ENCODE measurements at regions not wholly inside any gene's neighbourhood (a gene's known extent, or its start where the extent isn't known, plus 50 kb on each side); places are given as distances from the start of the nearest gene placed in this dataset.

DNA sequence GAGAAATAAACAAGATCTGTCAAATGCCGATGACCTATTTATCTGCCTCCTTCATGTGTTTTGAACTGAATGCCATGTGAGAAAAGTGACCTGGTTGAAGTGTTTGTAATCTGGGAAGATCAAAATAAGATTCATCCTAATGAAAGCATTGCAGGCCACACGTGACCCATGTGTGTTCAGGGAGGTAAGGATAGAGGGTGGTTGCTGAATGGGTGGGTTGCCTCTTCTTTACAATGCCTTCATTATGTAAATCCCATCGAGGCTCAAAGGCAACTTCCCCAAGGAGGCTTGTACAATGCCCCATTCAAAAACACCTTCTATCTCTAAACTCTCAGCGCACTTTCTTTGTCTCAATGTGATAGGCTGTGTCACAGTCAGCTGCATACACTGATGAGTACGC lies 273.1 kb downstream of the LRATD1 start:
- Mint-ChIP-seq H3K36me3 (ENCODE audit: low read depth) (no peaks in the 10 kb centered on the region), H3K9me3 (no peaks in the 10 kb centered on the region), H3K27ac (no peak overlapping the region), H3K27me3 (ENCODE audit: low read depth) (peaks cover 3% of the 10 kb centered on the region), H3K4me1 (peaks cover 27% of the 10 kb centered on the region), H3K4me3 (no peak overlapping the region)
- TF ChIP-seq CTCF (IDR thresholded peaks at IDR 0.05; ENCODE audit: unreplicated experiment in 3 of 3) = no peak

GRCh38 chr2:14907014-14907612 lies 274.6 kb downstream of the LRATD1 start:
- H3K36me3 Mint-ChIP-seq (ENCODE audit: low read depth) = no peaks in the 10 kb centered on the region
- peaks cover 38% of the 10 kb centered on the region for H3K4me1 Mint-ChIP-seq
- peaks cover 3% of the 10 kb centered on the region for H3K27me3 Mint-ChIP-seq (ENCODE audit: low read depth)
- H3K9me3 Mint-ChIP-seq = no peaks in the 10 kb centered on the region
- no peak overlapping the region for H3K4me3 Mint-ChIP-seq
- no peak for TF ChIP-seq CTCF (IDR thresholded peaks at IDR 0.05; ENCODE audit: unreplicated experiment in 3 of 3)
- H3K27ac Mint-ChIP-seq = peak overlapping the region in 1 of 3 experiments; percentile 8

DNA sequence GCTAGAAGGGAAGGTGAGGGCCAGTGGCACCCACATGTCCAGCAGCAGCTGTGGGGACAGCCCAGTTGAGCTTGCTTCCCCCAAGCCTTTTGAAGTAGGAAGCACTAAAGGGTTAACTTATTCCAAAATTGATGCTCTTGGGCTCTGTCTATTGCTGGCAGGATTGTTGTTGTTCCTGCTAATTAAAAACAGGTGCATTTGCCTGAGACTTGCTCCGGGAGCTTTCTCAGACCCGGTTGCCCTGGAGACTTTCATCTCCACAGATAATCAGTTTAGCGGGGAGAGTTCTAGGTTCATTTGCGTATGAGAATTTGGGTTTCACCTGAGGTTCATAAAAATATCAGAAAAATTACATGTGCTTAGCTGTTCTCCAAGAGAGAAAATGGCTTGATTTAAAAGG lies 277.3 kb downstream of the LRATD1 start:
- H3K4me1 Mint-ChIP-seq = peaks cover 46% of the 10 kb centered on the region
- H3K27me3 Mint-ChIP-seq (ENCODE audit: low read depth) = peaks cover 8% of the 10 kb centered on the region
- no peaks in the 10 kb centered on the region for H3K36me3 Mint-ChIP-seq (ENCODE audit: low read depth)
- no peak for TF ChIP-seq CTCF (IDR thresholded peaks at IDR 0.05; ENCODE audit: unreplicated experiment in 3 of 3)
- H3K4me3 Mint-ChIP-seq = peak overlapping the region in 1 of 3 experiments; percentile 11
- H3K27ac Mint-ChIP-seq = peak overlapping the region; percentile 38 to 46 (median 42)
- peaks cover 2% of the 10 kb centered on the region for H3K9me3 Mint-ChIP-seq

GRCh38 chr2:14910654-14911053 lies 278.1 kb downstream of the LRATD1 start:
- Mint-ChIP-seq H3K36me3 (ENCODE audit: low read depth) (no peaks in the 10 kb centered on the region), H3K27me3 (ENCODE audit: low read depth) (peaks cover 8% of the 10 kb centered on the region), H3K4me1 (peaks cover 46% of the 10 kb centered on the region), H3K9me3 (peaks cover 2% of the 10 kb centered on the region), H3K4me3 (no peak overlapping the region), H3K27ac (peak overlapping the region; percentile 29 to 57 (median 46))
- no peak for TF ChIP-seq CTCF (IDR thresholded peaks at IDR 0.05; ENCODE audit: unreplicated experiment in 3 of 3)

- Mint-ChIP-seq H3K27me3 (ENCODE audit: low read depth) (peaks cover 5% of the 10 kb centered on the region), H3K4me3 (no peak overlapping the region), H3K9me3 (peaks cover 8% of the 10 kb centered on the region), H3K27ac (peak overlapping the region in 2 of 3 experiments; percentile 11 to 75), H3K36me3 (ENCODE audit: low read depth) (no peaks in the 10 kb centered on the region), H3K4me1 (peaks cover 28% of the 10 kb centered on the region)
- TF ChIP-seq CTCF (IDR thresholded peaks at IDR 0.05; ENCODE audit: unreplicated experiment in 3 of 3) = no peak
Observed at GRCh38 chr2:14915983-14916382, 283.5 kb downstream of the LRATD1 start.
